Spleen (tissue), 11 donors: ENCODE measurements at regions not wholly inside any gene's neighbourhood (a gene's known extent, or its start where the extent isn't known, plus 50 kb on each side); places are given as distances from the start of the nearest gene placed in this dataset.
A peak's percentile ranks its signal among the peaks of the same experiment; 100 is the strongest.

Source experiments
- DNase-seq: peaks from one replicate; pipeline ENCODE4 v3.0.0-alpha.2; 2020
- H3K27ac ChIP-seq, 8 donors: fragments of 200-600 bp; sonication (generic) in 7 of 8; 1 replicate in 4 of 8; 2 replicates in 4 of 8; pipeline versions ENCODE4 v1.5.0 to v1.8.0; 2016 to 2021; ENCODE audit warnings: inconsistent platforms in 4 of 8, mild to moderate bottlenecking in 4 of 8, moderate library complexity in 1 of 8
- H3K27me3 ChIP-seq, 7 donors: fragments of 200-600 bp; sonication (generic) in 6 of 7; replicated peaks in 1 of 7; 1 replicate in 4 of 7; 2 replicates in 3 of 7; pipeline versions ENCODE4 v1.5.0 to v1.8.0; 2016 to 2021; ENCODE audit warnings: inconsistent platforms in 3 of 7, mild to moderate bottlenecking in 1 of 7
- H3K36me3 ChIP-seq, 6 donors: fragments of 200-600 bp; sonication (generic) in 5 of 6; 1 replicate in 4 of 6; 2 replicates in 2 of 6; pipeline versions ENCODE4 v1.5.0 to v1.8.0; 2016 to 2021; ENCODE audit warnings: inconsistent platforms in 2 of 6
- H3K4me1 ChIP-seq, 6 donors: fragments of 200-600 bp; sonication (generic) in 5 of 6; 1 replicate in 3 of 6; 2 replicates in 3 of 6; pipeline versions ENCODE4 v1.5.0 to v1.8.0; 2016 to 2021; ENCODE audit warnings: inconsistent platforms in 3 of 6
- H3K4me3 ChIP-seq, 8 donors: fragments of 200-600 bp; sonication (generic) in 7 of 8; 1 replicate in 4 of 8; 2 replicates in 4 of 8; pipeline versions ENCODE4 v1.5.0 to v1.8.0; 2016 to 2021; ENCODE audit warnings: inconsistent platforms in 4 of 8, mild to moderate bottlenecking in 4 of 8, moderate library complexity in 2 of 8
- H3K9me3 ChIP-seq, 8 donors: fragments of 200-600 bp; sonication (generic) in 7 of 8; 1 replicate in 4 of 8; 2 replicates in 4 of 8; pipeline versions ENCODE4 v1.5.0 to v1.8.0; 2016 to 2021; ENCODE audit warnings: inconsistent platforms in 4 of 8
- POLR2A ChIP-seq, 3 donors: fragments of 450-650 bp; IDR thresholded peaks; one replicate each; pipeline ENCODE4 v1.5.1; 2017; ENCODE audit warnings: antibody characterized with exemption in 3 of 3, mild to moderate bottlenecking in 1 of 3
- POLR2AphosphoS5 ChIP-seq, 3 donors: sonication (generic); formaldehyde crosslinking; IDR thresholded peaks; one replicate each; pipeline ENCODE4 v1.5.1; 2017; ENCODE audit warnings: antibody characterized with exemption in 3 of 3
- WGBS, 5 donors: extraction: QIAGEN DNeasy Blood & Tissue Kit in 3 of 5; methylation state at CpG; one replicate each; pipeline versions ENCODE4 v1.1.5 to v1.1.7; 2013 to 2018; 5-methylcytosine and 5-hydroxymethylcytosine counted together
- intact Hi-C: fragments of 100-400 bp; cut with DNase I; formaldehyde crosslinking; loops from one replicate; pipeline ENCODE4 v1.15.0; 2023; ENCODE audit warnings: low total_unique reads
- TF ChIP-seq, protein P1 (sequence below), 11 experiments: fragments of 200-600 bp in 7 of 11; fragments of 450-650 bp in 4 of 11; sonication (generic) in 4 of 11; IDR thresholded peaks in 8 of 11; conservative IDR thresholded peaks in 3 of 11; 1 replicate in 7 of 11; 2 replicates in 4 of 11; pipeline versions ENCODE4 v1.4.0 to v1.8.0; 2016 to 2021; ENCODE audit warnings: antibody characterized with exemption in 11 of 11, inconsistent platforms in 4 of 11, mild to moderate bottlenecking in 1 of 11
- donor health status: healthy with polysubstance abuse.
- donor health status: DM: no; HTN: no; CAD: no; lungs with moderate emphysema.
- donor health status: DM: no; HTN: no; CAD: no.
- donor health status: Bipolar disorder and iron deficiency.
- donor health status: healthy.
- donor health status: DM: no; HTN: no; CAD: no.
- donor health status: DM: yes; HTN: yes; CAD: no.

DNA sequence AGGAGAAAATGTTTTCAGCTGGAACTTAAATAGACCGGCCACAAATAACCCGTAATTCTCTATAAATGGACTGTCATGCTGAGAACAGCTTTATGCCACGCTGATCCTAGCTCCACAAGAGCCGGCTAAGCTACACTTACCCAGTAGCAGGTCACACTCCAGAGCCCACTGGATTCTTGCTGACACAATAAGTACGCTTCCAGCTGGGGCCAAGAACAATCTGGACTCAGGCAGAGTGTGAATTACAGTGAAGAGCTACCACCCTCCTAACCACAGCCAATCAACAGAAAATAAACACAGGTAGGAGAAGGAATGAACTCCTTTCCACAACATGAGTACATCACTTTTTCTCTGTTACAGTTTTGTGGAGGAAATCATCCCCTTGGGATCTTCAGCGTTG, 531.3 kb downstream of the GALC start:
- H3K27ac ChIP-seq: no peak overlapping the region
- 83 to 93% (median 88%) methylated on average over 6 of the region's 6 CpGs for WGBS, 5 donors
- intact Hi-C loops: no loop called here
- no peaks in the 10 kb centered on the region for H3K36me3 ChIP-seq
- DNase-seq: no peak
- no peak for TF ChIP-seq POLR2A (IDR thresholded peaks at IDR 0.05)
- TF ChIP-seq, protein P1, sequence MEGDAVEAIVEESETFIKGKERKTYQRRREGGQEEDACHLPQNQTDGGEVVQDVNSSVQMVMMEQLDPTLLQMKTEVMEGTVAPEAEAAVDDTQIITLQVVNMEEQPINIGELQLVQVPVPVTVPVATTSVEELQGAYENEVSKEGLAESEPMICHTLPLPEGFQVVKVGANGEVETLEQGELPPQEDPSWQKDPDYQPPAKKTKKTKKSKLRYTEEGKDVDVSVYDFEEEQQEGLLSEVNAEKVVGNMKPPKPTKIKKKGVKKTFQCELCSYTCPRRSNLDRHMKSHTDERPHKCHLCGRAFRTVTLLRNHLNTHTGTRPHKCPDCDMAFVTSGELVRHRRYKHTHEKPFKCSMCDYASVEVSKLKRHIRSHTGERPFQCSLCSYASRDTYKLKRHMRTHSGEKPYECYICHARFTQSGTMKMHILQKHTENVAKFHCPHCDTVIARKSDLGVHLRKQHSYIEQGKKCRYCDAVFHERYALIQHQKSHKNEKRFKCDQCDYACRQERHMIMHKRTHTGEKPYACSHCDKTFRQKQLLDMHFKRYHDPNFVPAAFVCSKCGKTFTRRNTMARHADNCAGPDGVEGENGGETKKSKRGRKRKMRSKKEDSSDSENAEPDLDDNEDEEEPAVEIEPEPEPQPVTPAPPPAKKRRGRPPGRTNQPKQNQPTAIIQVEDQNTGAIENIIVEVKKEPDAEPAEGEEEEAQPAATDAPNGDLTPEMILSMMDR (IDR thresholded peaks at IDR 0.05 in 8 of 11, conservative IDR thresholded peaks at IDR 0.05 in 3 of 11): no peak
- TF ChIP-seq POLR2AphosphoS5 (IDR thresholded peaks at IDR 0.05): no peak
- no peaks in the 10 kb centered on the region for H3K27me3 ChIP-seq
- H3K4me3 ChIP-seq: no peak overlapping the region
- no peaks in the 10 kb centered on the region for H3K4me1 ChIP-seq
- H3K9me3 ChIP-seq: peaks cover 0 to 6% (median 0%) of the 10 kb centered on the region in 8 donors

DNA sequence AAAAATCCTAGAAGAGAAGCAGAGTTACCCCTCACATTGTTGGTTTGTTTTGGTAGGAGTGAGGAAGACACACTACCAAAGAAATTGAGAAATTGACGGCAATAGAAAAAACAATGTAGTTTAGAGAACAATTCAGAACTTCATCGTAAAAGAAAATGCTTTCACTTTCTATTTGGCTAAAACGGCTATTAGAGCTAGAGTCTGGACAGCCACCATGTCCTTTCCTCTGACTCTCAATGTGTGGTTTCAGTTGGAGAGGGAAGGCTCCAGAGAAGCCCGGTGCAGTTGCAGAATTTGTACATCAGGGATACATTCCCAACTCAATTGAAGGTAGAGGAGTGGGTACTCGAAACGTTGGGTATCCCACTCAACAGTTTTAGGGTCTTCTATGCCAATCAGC, 535.3 kb downstream of the GALC start:
- Histone ChIP-seq H3K4me3 (peak overlapping the region in 4 of 8 donors; percentile 1 to 52 (median 8)), H3K36me3 (no peaks in the 10 kb centered on the region), H3K9me3 (peaks cover 0 to 11% (median 0%) of the 10 kb centered on the region in 8 donors), H3K4me1 (no peaks in the 10 kb centered on the region), H3K27me3 (no peaks in the 10 kb centered on the region), H3K27ac (peak overlapping the region in 1 of 8 donors; percentile 14)
- no peak for DNase-seq
- no peak for TF ChIP-seq POLR2AphosphoS5 (IDR thresholded peaks at IDR 0.05)
- TF ChIP-seq, protein P1 (IDR thresholded peaks at IDR 0.05 in 8 of 11, conservative IDR thresholded peaks at IDR 0.05 in 3 of 11): no peak
- no peak for TF ChIP-seq POLR2A (IDR thresholded peaks at IDR 0.05)
- 52 to 67% (median 63%) methylated on average over 6 of the region's 6 CpGs for WGBS, 5 donors
- intact Hi-C loops: no loop called here

DNA sequence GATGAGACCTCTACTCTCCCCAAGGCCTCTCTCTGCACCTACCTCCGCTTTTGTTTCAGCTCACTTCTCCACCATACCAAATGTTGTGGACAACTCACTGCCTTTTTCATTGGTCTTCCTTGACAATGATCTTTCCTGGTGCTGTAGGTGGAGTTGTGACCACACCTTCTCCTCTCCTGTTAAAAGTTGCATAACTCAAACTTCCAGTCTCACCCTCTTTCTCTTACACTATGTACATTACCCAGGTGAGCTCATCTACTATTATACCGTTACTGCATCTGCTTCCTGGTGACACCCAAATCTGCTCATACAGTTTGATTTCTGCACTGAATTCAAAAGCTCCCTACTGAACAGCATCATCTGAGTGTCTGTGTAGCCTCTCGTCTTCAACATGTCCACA, 542.8 kb downstream of the GALC start:
- Histone ChIP-seq H3K36me3 (no peaks in the 10 kb centered on the region), H3K27ac (no peak overlapping the region), H3K4me1 (no peaks in the 10 kb centered on the region), H3K4me3 (no peak overlapping the region), H3K9me3 (peaks cover 0 to 12% (median 0%) of the 10 kb centered on the region in 8 donors), H3K27me3 (no peaks in the 10 kb centered on the region)
- 72 to 95% (median 82%) methylated on average over 3 of the region's 3 CpGs for WGBS, 5 donors
- TF ChIP-seq POLR2AphosphoS5 (IDR thresholded peaks at IDR 0.05): no peak
- TF ChIP-seq, protein P1 (IDR thresholded peaks at IDR 0.05 in 8 of 11, conservative IDR thresholded peaks at IDR 0.05 in 3 of 11): no peak
- no peak for TF ChIP-seq POLR2A (IDR thresholded peaks at IDR 0.05)
- intact Hi-C loops: no loop called here
- DNase-seq: no peak

DNA sequence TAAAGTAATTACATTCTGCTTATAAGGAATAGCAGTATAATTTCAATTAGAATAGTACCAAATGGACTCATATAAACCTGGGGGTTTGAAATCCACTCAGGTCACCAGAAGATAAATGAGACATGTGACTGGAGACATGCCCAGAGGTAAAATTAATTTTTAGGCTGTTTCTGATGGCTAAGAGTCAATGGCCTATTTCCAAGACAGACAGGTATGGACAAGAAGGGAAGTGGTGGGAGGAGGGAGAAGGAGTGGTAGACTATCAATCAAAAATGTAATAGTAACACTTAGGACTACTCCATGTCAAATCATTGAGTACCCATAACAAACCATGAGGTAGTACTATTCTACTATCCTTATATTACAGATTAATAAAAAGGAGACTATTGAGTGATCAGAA, 544.0 kb downstream of the GALC start:
- Histone ChIP-seq H3K27ac (no peak overlapping the region), H3K4me3 (no peak overlapping the region), H3K4me1 (no peaks in the 10 kb centered on the region), H3K9me3 (peaks cover 0 to 12% (median 0%) of the 10 kb centered on the region in 8 donors), H3K27me3 (no peaks in the 10 kb centered on the region), H3K36me3 (no peaks in the 10 kb centered on the region)
- intact Hi-C loops: no loop called here
- TF ChIP-seq, protein P1 (IDR thresholded peaks at IDR 0.05 in 8 of 11, conservative IDR thresholded peaks at IDR 0.05 in 3 of 11): no peak
- TF ChIP-seq POLR2AphosphoS5 (IDR thresholded peaks at IDR 0.05) (no peak), POLR2A (IDR thresholded peaks at IDR 0.05) (no peak)
- no peak for DNase-seq
